AG09309 (cell line): ENCODE measurements at regions not wholly inside any gene's neighbourhood (a gene's known extent, or its start where the extent isn't known, plus 50 kb on each side); places are given as distances from the start of the nearest gene placed in this dataset.
"Not testable (repeated sequence)": the region's sequence is repeated elsewhere in the genome, so short reads cannot be mapped to it uniquely, and the experiment has no call there.

Experiments used
- DNase-seq: peaks from one replicate; pipeline ENCODE4 v3.0.0-alpha.2; 2010; ENCODE audit warnings: low read depth
- H3K4me3 ChIP-seq: 2 replicates; pipeline ENCODE4 v1.5.1; 2011; ENCODE audit warnings: mild to moderate bottlenecking, low read depth, low read length, moderate library complexity; ENCODE audit not compliant: control insufficient read depth
- TF ChIP-seq, protein P1 (sequence below): IDR thresholded peaks from 2 replicates; pipeline ENCODE4 v1.5.1; 2011; ENCODE audit warnings: mild to moderate bottlenecking, low read depth, low read length, inconsistent platforms; ENCODE audit not compliant: insufficient read depth, control insufficient read depth; ENCODE audit errors: missing control alignments

- DNase-seq: no peak
- TF ChIP-seq, protein P1, sequence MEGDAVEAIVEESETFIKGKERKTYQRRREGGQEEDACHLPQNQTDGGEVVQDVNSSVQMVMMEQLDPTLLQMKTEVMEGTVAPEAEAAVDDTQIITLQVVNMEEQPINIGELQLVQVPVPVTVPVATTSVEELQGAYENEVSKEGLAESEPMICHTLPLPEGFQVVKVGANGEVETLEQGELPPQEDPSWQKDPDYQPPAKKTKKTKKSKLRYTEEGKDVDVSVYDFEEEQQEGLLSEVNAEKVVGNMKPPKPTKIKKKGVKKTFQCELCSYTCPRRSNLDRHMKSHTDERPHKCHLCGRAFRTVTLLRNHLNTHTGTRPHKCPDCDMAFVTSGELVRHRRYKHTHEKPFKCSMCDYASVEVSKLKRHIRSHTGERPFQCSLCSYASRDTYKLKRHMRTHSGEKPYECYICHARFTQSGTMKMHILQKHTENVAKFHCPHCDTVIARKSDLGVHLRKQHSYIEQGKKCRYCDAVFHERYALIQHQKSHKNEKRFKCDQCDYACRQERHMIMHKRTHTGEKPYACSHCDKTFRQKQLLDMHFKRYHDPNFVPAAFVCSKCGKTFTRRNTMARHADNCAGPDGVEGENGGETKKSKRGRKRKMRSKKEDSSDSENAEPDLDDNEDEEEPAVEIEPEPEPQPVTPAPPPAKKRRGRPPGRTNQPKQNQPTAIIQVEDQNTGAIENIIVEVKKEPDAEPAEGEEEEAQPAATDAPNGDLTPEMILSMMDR: no peak
- no peak overlapping the region for H3K4me3 ChIP-seq
Observed at GRCh38 chr1:242610209-242610608, 85.7 kb upstream of the PLD5 start.

DNA sequence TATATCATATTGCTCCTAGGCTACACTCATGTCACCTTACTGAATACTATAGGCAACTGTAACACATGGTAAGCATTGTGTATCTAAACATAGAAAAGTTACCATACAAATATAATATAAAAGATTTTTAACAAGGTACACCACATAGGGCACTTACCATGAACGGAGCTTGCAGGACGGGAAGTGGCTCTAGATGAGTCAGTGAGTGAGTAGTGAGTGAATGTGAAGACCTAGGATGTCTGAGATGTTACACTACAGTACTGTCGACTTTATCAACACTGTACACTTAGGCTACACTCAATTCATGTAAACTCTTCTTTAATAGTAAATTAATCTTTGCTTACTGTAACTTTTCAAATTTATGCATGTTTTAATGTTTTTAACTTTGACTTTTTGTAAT lies 81.0 kb upstream of the PLD5 start:
- TF ChIP-seq, protein P1: no peak
- no peak for DNase-seq
- no peak overlapping the region for H3K4me3 ChIP-seq

- H3K4me3 ChIP-seq: no peak overlapping the region
- no peak for DNase-seq
- TF ChIP-seq, protein P1: no peak
Observed at GRCh38 chr1:242602001-242602400, 77.5 kb upstream of the PLD5 start.

GRCh38 chr1:242593756-242594155 lies 69.3 kb upstream of the PLD5 start:
- H3K4me3 ChIP-seq, DNase-seq: not testable (repeated sequence)

- no peak overlapping the region for H3K4me3 ChIP-seq
- DNase-seq: no peak
- TF ChIP-seq, protein P1: no peak
Observed at GRCh38 chr1:242586360-242586680, 61.8 kb upstream of the PLD5 start.

- TF ChIP-seq, protein P1: no peak
- DNase-seq: no peak
- H3K4me3 ChIP-seq: no peak overlapping the region
Observed at GRCh38 chr1:242585616-242586359, 61.3 kb upstream of the PLD5 start.

DNA sequence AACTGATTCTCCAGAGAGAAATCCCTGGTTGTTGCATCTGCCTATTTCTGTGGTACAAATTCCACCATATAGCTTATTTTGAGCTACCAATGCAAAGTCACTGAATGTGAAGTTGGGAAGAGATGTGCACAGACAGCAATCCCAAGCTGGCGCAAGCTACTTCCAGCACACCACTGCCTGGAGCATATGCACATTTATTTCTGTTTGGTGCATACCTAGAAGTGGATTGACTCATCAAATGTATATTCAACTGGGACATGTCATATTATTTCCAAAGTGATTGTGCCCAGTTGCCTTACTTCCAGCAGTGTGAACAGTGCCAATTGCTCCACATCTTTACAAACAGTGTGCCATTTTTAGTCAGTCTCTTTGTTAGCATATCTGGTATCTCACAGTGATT lies 58.2 kb upstream of the PLD5 start:
- DNase-seq: no peak
- H3K4me3 ChIP-seq: no peak overlapping the region
- TF ChIP-seq, protein P1: no peak
